Hepatocyte (in vitro differentiated cells): ENCODE measurements at regions not wholly inside any gene's neighbourhood (a gene's known extent, or its start where the extent isn't known, plus 50 kb on each side); places are given as distances from the start of the nearest gene placed in this dataset.

Source experiments
- CTCF ChIP-seq: fragments of 200-600 bp; sonication (generic); IDR thresholded peaks from 2 replicates; pipeline ENCODE4 v1.5.1; 2016; ENCODE audit warnings: antibody characterized with exemption, mild to moderate bottlenecking; ENCODE audit not compliant: poor library complexity
- EZH2 ChIP-seq: fragments of 200-600 bp; sonication (generic); IDR thresholded peaks from 2 replicates; pipeline ENCODE4 v1.6.1; 2016; ENCODE audit warnings: antibody characterized with exemption, mild to moderate bottlenecking, borderline replicate concordance
- EZH2phosphoT487 ChIP-seq: fragments of 200-600 bp; sonication (generic); IDR thresholded peaks from one replicate; pipeline ENCODE4 v1.6.1; 2018; ENCODE audit warnings: antibody characterized with exemption, mild to moderate bottlenecking, low read depth, moderate library complexity; ENCODE audit not compliant: unreplicated experiment, severe bottlenecking

- TF ChIP-seq CTCF, result no peak
- no peak for TF ChIP-seq EZH2phosphoT487
- TF ChIP-seq EZH2, result no peak
These were observed 786.7 kb upstream of the GHITM start for GRCh38 chr10:83352588-83352987.
